ENCODE measurements at regions not wholly inside any gene's neighbourhood (a gene's known extent, or its start where the extent isn't known, plus 50 kb on each side); places are given as distances from the start of the nearest gene placed in this dataset.

GRCh38 chr9:79222483-79222882 lies 349.3 kb upstream of the TLE4 start:
- Histone ChIP-seq H3K4me3 (ENCODE audit: control insufficient read depth in 1 of 2, extremely low read depth in 1 of 2, low read length in 1 of 2) (no peak overlapping the region), H3K4me1 (ENCODE audit: control insufficient read depth in 1 of 2, extremely low read depth in 1 of 2, insufficient read depth in 2 of 2, low read length in 2 of 2) (no peaks in the 10 kb centered on the region), H3K36me3 (ENCODE audit: control insufficient read depth in 2 of 2, extremely low read depth in 1 of 2, insufficient read depth in 1 of 2, low read length in 1 of 2) (no peaks in the 10 kb centered on the region), H3K27me3 (replicated peaks in 1 of 2; ENCODE audit: control insufficient read depth in 2 of 2, extremely low read depth in 1 of 2, insufficient read depth in 2 of 2, low read length in 1 of 2) (no peaks in the 10 kb centered on the region), H3K9me3 (no peaks in the 10 kb centered on the region), H3K27ac (ENCODE audit: low read length) (no peak overlapping the region)
- Mint-ChIP-seq H3K9me3 (peaks cover 0 to 4% (median 4%) of the 10 kb centered on the region in 3 donors), H3K27ac (no peak overlapping the region), H3K36me3 (no peaks in the 10 kb centered on the region), H3K27me3 (peaks cover 0 to 8% of the 10 kb centered on the region in 2 donors), H3K4me3 (no peak overlapping the region), H3K4me1 (no peaks in the 10 kb centered on the region)
- WGBS (ENCODE audit: insufficient coverage) = 71% methylated on average over 1 of the region's 2 CpGs
- ChIA-PET CTCF (no interaction called here), POLR2A (no interaction called here)
- no peak for DNase-seq
- no peak for ATAC-seq (replicated peaks in 1 of 4)

- no CpG with 5 or more reads among the region's 3 CpGs for WGBS (ENCODE audit: insufficient coverage)
- no peak for ATAC-seq (replicated peaks in 1 of 4)
Measured at GRCh38 chr9:79224672-79225433, 346.9 kb upstream of the TLE4 start.

GRCh38 chr9:79233542-79233941 lies 338.2 kb upstream of the TLE4 start:
- Mint-ChIP-seq H3K4me1 (no peaks in the 10 kb centered on the region), H3K4me3 (no peak overlapping the region), H3K27ac (no peak overlapping the region), H3K27me3 (no peaks in the 10 kb centered on the region), H3K9me3 (peaks cover 0 to 12% (median 3%) of the 10 kb centered on the region in 3 donors), H3K36me3 (no peaks in the 10 kb centered on the region)
- peaks cover 2% of the 10 kb centered on the region for H3K9me3 ChIP-seq
- no peaks in the 10 kb centered on the region for H3K4me1 ChIP-seq (ENCODE audit: control insufficient read depth in 1 of 2, extremely low read depth in 1 of 2, insufficient read depth in 2 of 2, low read length in 2 of 2)
- ATAC-seq (replicated peaks in 1 of 4) (no peak), DNase-seq (no peak)
- ChIA-PET CTCF (no interaction called here), POLR2A (interaction anchor here in 1 of 2 donors (0.6 kb wide), 1 partner anchor 9 kb away, joined by 3 read pairs; no protein-coding TSS in a partner anchor)
- H3K27ac ChIP-seq (ENCODE audit: low read length) = no peak overlapping the region
- H3K4me3 ChIP-seq (ENCODE audit: control insufficient read depth in 1 of 2, extremely low read depth in 1 of 2, low read length in 1 of 2) = no peak overlapping the region
- whole genome bisulfite sequencing (ENCODE audit: insufficient coverage) = no CpG with 5 or more reads among the region's 2 CpGs
- H3K27me3 ChIP-seq (replicated peaks in 1 of 2; ENCODE audit: control insufficient read depth in 2 of 2, extremely low read depth in 1 of 2, insufficient read depth in 2 of 2, low read length in 1 of 2) = no peaks in the 10 kb centered on the region
- H3K36me3 ChIP-seq (ENCODE audit: control insufficient read depth in 2 of 2, extremely low read depth in 1 of 2, insufficient read depth in 1 of 2, low read length in 1 of 2) = no peaks in the 10 kb centered on the region

More at GRCh38 chr9:79224672-79225433, 346.9 kb upstream of the TLE4 start:
- Histone ChIP-seq H3K36me3 (ENCODE audit: control insufficient read depth in 2 of 2, extremely low read depth in 1 of 2, insufficient read depth in 1 of 2, low read length in 1 of 2) (no peaks in the 10 kb centered on the region), H3K27me3 (replicated peaks in 1 of 2; ENCODE audit: control insufficient read depth in 2 of 2, extremely low read depth in 1 of 2, insufficient read depth in 2 of 2, low read length in 1 of 2) (no peaks in the 10 kb centered on the region), H3K4me3 (ENCODE audit: control insufficient read depth in 1 of 2, extremely low read depth in 1 of 2, low read length in 1 of 2) (no peak overlapping the region), H3K27ac (ENCODE audit: low read length) (no peak overlapping the region), H3K4me1 (ENCODE audit: control insufficient read depth in 1 of 2, extremely low read depth in 1 of 2, insufficient read depth in 2 of 2, low read length in 2 of 2) (no peaks in the 10 kb centered on the region), H3K9me3 (no peaks in the 10 kb centered on the region)
- POLR2A ChIA-PET = no interaction called here
- Mint-ChIP-seq H3K4me1 (no peaks in the 10 kb centered on the region), H3K27me3 (peaks cover 0 to 5% of the 10 kb centered on the region in 2 donors), H3K27ac (no peak overlapping the region), H3K9me3 (peaks cover 0 to 4% (median 4%) of the 10 kb centered on the region in 3 donors), H3K36me3 (no peaks in the 10 kb centered on the region), H3K4me3 (no peak overlapping the region)
- no peak for DNase-seq
- CTCF ChIA-PET = no interaction called here

- H3K4me3 ChIP-seq (ENCODE audit: control insufficient read depth in 1 of 2, extremely low read depth in 1 of 2, low read length in 1 of 2) = no peak overlapping the region
- CTCF ChIA-PET = no interaction called here
- Mint-ChIP-seq H3K4me1 (no peaks in the 10 kb centered on the region), H3K36me3 (no peaks in the 10 kb centered on the region), H3K4me3 (no peak overlapping the region), H3K27ac (no peak overlapping the region), H3K9me3 (peaks cover 0 to 8% (median 3%) of the 10 kb centered on the region in 3 donors), H3K27me3 (peaks cover 3 to 4% of the 10 kb centered on the region in 2 donors)
- peaks cover 2% of the 10 kb centered on the region for H3K9me3 ChIP-seq
- no peak overlapping the region for H3K27ac ChIP-seq (ENCODE audit: low read length)
- no peaks in the 10 kb centered on the region for H3K27me3 ChIP-seq (replicated peaks in 1 of 2; ENCODE audit: control insufficient read depth in 2 of 2, extremely low read depth in 1 of 2, insufficient read depth in 2 of 2, low read length in 1 of 2)
- ATAC-seq (replicated peaks in 1 of 4) = no peak
- H3K4me1 ChIP-seq (ENCODE audit: control insufficient read depth in 1 of 2, extremely low read depth in 1 of 2, insufficient read depth in 2 of 2, low read length in 2 of 2) = no peaks in the 10 kb centered on the region
- POLR2A ChIA-PET = no interaction called here
- no peak for DNase-seq
- no peaks in the 10 kb centered on the region for H3K36me3 ChIP-seq (ENCODE audit: control insufficient read depth in 2 of 2, extremely low read depth in 1 of 2, insufficient read depth in 1 of 2, low read length in 1 of 2)
- 40% methylated on average over 2 of the region's 2 CpGs for WGBS (ENCODE audit: insufficient coverage)
Measured at GRCh38 chr9:79236466-79236865, 335.3 kb upstream of the TLE4 start.

GRCh38 chr9:79237861-79238260 lies 333.9 kb upstream of the TLE4 start:
- Mint-ChIP-seq H3K27ac (no peak overlapping the region), H3K36me3 (no peaks in the 10 kb centered on the region), H3K9me3 (peaks cover 0 to 4% (median 2%) of the 10 kb centered on the region in 3 donors), H3K4me3 (no peak overlapping the region), H3K27me3 (peaks cover 3 to 4% of the 10 kb centered on the region in 2 donors), H3K4me1 (no peaks in the 10 kb centered on the region)
- H3K9me3 ChIP-seq = no peaks in the 10 kb centered on the region
- no peak for DNase-seq
- ATAC-seq (replicated peaks in 1 of 4) = no peak
- H3K36me3 ChIP-seq (ENCODE audit: control insufficient read depth in 2 of 2, extremely low read depth in 1 of 2, insufficient read depth in 1 of 2, low read length in 1 of 2) = no peaks in the 10 kb centered on the region
- ChIA-PET CTCF (no interaction called here), POLR2A (no interaction called here)
- WGBS (ENCODE audit: insufficient coverage) = no CpG with 5 or more reads among the region's 1 CpG
- H3K4me3 ChIP-seq (ENCODE audit: control insufficient read depth in 1 of 2, extremely low read depth in 1 of 2, low read length in 1 of 2) = no peak overlapping the region
- no peaks in the 10 kb centered on the region for H3K4me1 ChIP-seq (ENCODE audit: control insufficient read depth in 1 of 2, extremely low read depth in 1 of 2, insufficient read depth in 2 of 2, low read length in 2 of 2)
- H3K27ac ChIP-seq (ENCODE audit: low read length) = no peak overlapping the region
- no peaks in the 10 kb centered on the region for H3K27me3 ChIP-seq (replicated peaks in 1 of 2; ENCODE audit: control insufficient read depth in 2 of 2, extremely low read depth in 1 of 2, insufficient read depth in 2 of 2, low read length in 1 of 2)

GRCh38 chr9:79240774-79241173 lies 331.0 kb upstream of the TLE4 start:
- POLR2A ChIA-PET = no interaction called here
- no peaks in the 10 kb centered on the region for H3K9me3 Mint-ChIP-seq
- Histone ChIP-seq H3K36me3 (ENCODE audit: control insufficient read depth in 2 of 2, extremely low read depth in 1 of 2, insufficient read depth in 1 of 2, low read length in 1 of 2) (no peaks in the 10 kb centered on the region), H3K27ac (ENCODE audit: low read length) (no peak overlapping the region), H3K4me1 (ENCODE audit: control insufficient read depth in 1 of 2, extremely low read depth in 1 of 2, insufficient read depth in 2 of 2, low read length in 2 of 2) (no peaks in the 10 kb centered on the region), H3K27me3 (replicated peaks in 1 of 2; ENCODE audit: control insufficient read depth in 2 of 2, extremely low read depth in 1 of 2, insufficient read depth in 2 of 2, low read length in 1 of 2) (no peaks in the 10 kb centered on the region), H3K9me3 (no peaks in the 10 kb centered on the region), H3K4me3 (ENCODE audit: control insufficient read depth in 1 of 2, extremely low read depth in 1 of 2, low read length in 1 of 2) (no peak overlapping the region)
- H3K27me3 Mint-ChIP-seq = peaks cover 3 to 4% of the 10 kb centered on the region in 2 donors
- no peak for ATAC-seq (replicated peaks in 1 of 4)
- no peaks in the 10 kb centered on the region for H3K36me3 Mint-ChIP-seq
- WGBS (ENCODE audit: insufficient coverage) = no CpG with 5 or more reads among the region's 3 CpGs
- H3K4me3 Mint-ChIP-seq = no peak overlapping the region
- H3K27ac Mint-ChIP-seq = no peak overlapping the region
- CTCF ChIA-PET = no interaction called here
- no peak for DNase-seq
- H3K4me1 Mint-ChIP-seq = no peaks in the 10 kb centered on the region

All from T-cell (primary cell).